HEK293 (cell line): ENCODE measurements at regions not wholly inside any gene's neighbourhood (a gene's known extent, or its start where the extent isn't known, plus 50 kb on each side); places are given as distances from the start of the nearest gene placed in this dataset.

ENCODE experiments used
- CTCF ChIA-PET: fragments of 350-600 bp; formaldehyde crosslinking; extraction: SDS; loops from one replicate; lab custom pipeline; 2021; ENCODE audit warnings: antibody characterized with exemption; lab: Yijun Ruan, JAX
- POLR2A ChIA-PET: fragments of 300-600 bp; formaldehyde crosslinking; extraction: SDS; loops from one replicate; lab custom pipeline; 2020; ENCODE audit warnings: antibody characterized with exemption, inconsistent platforms; lab: Yijun Ruan, JAX
- H3K27ac ChIP-seq: fragments of 200-500 bp; sonication (Bioruptor generic); 2 replicates; pipeline ENCODE4 v1.5.1; 2014; ENCODE audit warnings: low read depth, low read length, control low read depth, inconsistent platforms; ENCODE audit errors: extremely low read depth
- H3K36me3 ChIP-seq, 2 experiments: fragments of 200-500 bp in 1 of 2; sonication (Bioruptor generic) in 1 of 2; 1 replicate in 1 of 2; 2 replicates in 1 of 2; pipeline ENCODE4 v1.5.1; 2014 to 2017; ENCODE audit warnings: inconsistent platforms in 2 of 2, low read length in 2 of 2; ENCODE audit not compliant: control insufficient read depth in 2 of 2, insufficient read depth in 1 of 2
- H3K4me1 ChIP-seq: fragments of 200-500 bp; sonication (Bioruptor generic); 2 replicates; pipeline ENCODE4 v1.5.1; 2014; ENCODE audit warnings: mild to moderate bottlenecking, low read length, inconsistent platforms; ENCODE audit not compliant: control insufficient read depth, insufficient read depth
- H3K4me3 ChIP-seq: 2 replicates; pipeline ENCODE4 v1.5.1; 2011; ENCODE audit warnings: low read depth, mild to moderate bottlenecking, control low read depth, low read length, moderate library complexity
- H3K9me3 ChIP-seq: fragments of 200-500 bp; sonication (Bioruptor generic); 2 replicates; pipeline ENCODE4 v1.5.1; 2014; ENCODE audit warnings: low read depth, low read length, inconsistent platforms; ENCODE audit not compliant: control insufficient read depth, insufficient read depth
- MZF1 ChIP-seq: fragments of 450-650 bp; formaldehyde crosslinking; IDR thresholded peaks from 2 replicates; pipeline ENCODE4 v1.5.1; 2017; ENCODE audit warnings: missing biosample characterization, missing genetic modification characterization, borderline replicate concordance
- ZBTB20 ChIP-seq: fragments of 450-650 bp; formaldehyde crosslinking; IDR thresholded peaks from 2 replicates; pipeline ENCODE4 v1.5.1; 2016; ENCODE audit warnings: missing biosample characterization, missing genetic modification characterization
- ZBTB8A ChIP-seq: fragments of 450-650 bp; formaldehyde crosslinking; IDR thresholded peaks from 2 replicates; pipeline ENCODE4 v1.5.1; 2016; ENCODE audit warnings: missing biosample characterization, missing genetic modification characterization
- ZFP69B ChIP-seq: fragments of 450-650 bp; formaldehyde crosslinking; IDR thresholded peaks from 2 replicates; pipeline ENCODE4 v1.5.1; 2016; ENCODE audit warnings: missing biosample characterization, missing genetic modification characterization
- ZNF114 ChIP-seq: fragments of 450-650 bp; formaldehyde crosslinking; IDR thresholded peaks from 2 replicates; pipeline ENCODE4 v1.5.0; 2017; ENCODE audit warnings: missing biosample characterization, missing genetic modification characterization
- ZNF133 ChIP-seq: fragments of 450-650 bp; formaldehyde crosslinking; IDR thresholded peaks from 2 replicates; pipeline ENCODE4 v1.5.1; 2016; ENCODE audit warnings: missing biosample characterization, missing genetic modification characterization
- ZNF146 ChIP-seq: fragments of 450-650 bp; formaldehyde crosslinking; IDR thresholded peaks from 2 replicates; pipeline ENCODE4 v1.5.1; 2016; ENCODE audit warnings: missing biosample characterization, missing genetic modification characterization
- ZNF214 ChIP-seq: fragments of 450-650 bp; formaldehyde crosslinking; IDR thresholded peaks from 2 replicates; pipeline ENCODE4 v1.5.1; 2017; ENCODE audit warnings: missing biosample characterization, mild to moderate bottlenecking, missing genetic modification characterization, borderline replicate concordance
- ZNF292 ChIP-seq: fragments of 450-650 bp; formaldehyde crosslinking; IDR thresholded peaks from 2 replicates; pipeline ENCODE4 v1.5.1; 2016; ENCODE audit warnings: low read depth, missing biosample characterization, missing genetic modification characterization, borderline replicate concordance
- ZNF302 ChIP-seq: fragments of 450-650 bp; formaldehyde crosslinking; IDR thresholded peaks from 2 replicates; pipeline ENCODE4 v1.5.1; 2016; ENCODE audit warnings: missing biosample characterization, missing genetic modification characterization, low read depth
- ZNF335 ChIP-seq: fragments of 450-650 bp; formaldehyde crosslinking; conservative IDR thresholded peaks from 2 replicates; pipeline ENCODE4 v1.5.1; 2016; ENCODE audit warnings: missing biosample characterization, missing genetic modification characterization
- ZNF350 ChIP-seq: fragments of 450-650 bp; formaldehyde crosslinking; IDR thresholded peaks from 2 replicates; pipeline ENCODE4 v1.5.0; 2017; ENCODE audit warnings: missing biosample characterization, mild to moderate bottlenecking, missing genetic modification characterization
- ZNF416 ChIP-seq: fragments of 450-650 bp; formaldehyde crosslinking; IDR thresholded peaks from 2 replicates; pipeline ENCODE4 v1.5.1; 2016; ENCODE audit warnings: missing biosample characterization, missing genetic modification characterization
- ZNF48 ChIP-seq: fragments of 450-650 bp; formaldehyde crosslinking; IDR thresholded peaks from 2 replicates; pipeline ENCODE4 v1.5.1; 2016; ENCODE audit warnings: missing biosample characterization, missing genetic modification characterization
- ZNF521 ChIP-seq: fragments of 450-650 bp; formaldehyde crosslinking; IDR thresholded peaks from 2 replicates; pipeline ENCODE4 v1.5.1; 2017; ENCODE audit warnings: missing biosample characterization, mild to moderate bottlenecking, missing genetic modification characterization
- ZNF555 ChIP-seq: fragments of 450-650 bp; formaldehyde crosslinking; conservative IDR thresholded peaks from 2 replicates; pipeline ENCODE4 v1.5.1; 2017; ENCODE audit warnings: missing biosample characterization, mild to moderate bottlenecking, missing genetic modification characterization, inconsistent platforms
- ZNF629 ChIP-seq: fragments of 450-650 bp; formaldehyde crosslinking; IDR thresholded peaks from 2 replicates; pipeline ENCODE4 v1.5.1; 2017; ENCODE audit warnings: missing biosample characterization, missing genetic modification characterization
- ZNF677 ChIP-seq: fragments of 450-650 bp; IDR thresholded peaks from 2 replicates; pipeline ENCODE4 v1.5.0; 2018; ENCODE audit warnings: missing biosample characterization, mild to moderate bottlenecking, missing genetic modification characterization, moderate library complexity
- ZNF701 ChIP-seq: fragments of 450-650 bp; formaldehyde crosslinking; IDR thresholded peaks from 2 replicates; pipeline ENCODE4 v1.5.1; 2016; ENCODE audit warnings: missing biosample characterization, missing genetic modification characterization
- ZNF785 ChIP-seq: fragments of 450-650 bp; formaldehyde crosslinking; IDR thresholded peaks from 2 replicates; pipeline ENCODE4 v1.5.1; 2016; ENCODE audit warnings: missing biosample characterization, missing genetic modification characterization
- ZNF843 ChIP-seq: fragments of 450-650 bp; formaldehyde crosslinking; IDR thresholded peaks from 2 replicates; pipeline ENCODE4 v1.5.1; 2016; ENCODE audit warnings: missing biosample characterization, missing genetic modification characterization
- TF ChIP-seq, protein P1 (sequence below): fragments of 450-650 bp; IDR thresholded peaks from 2 replicates; pipeline ENCODE4 v1.5.1; 2018; ENCODE audit warnings: missing biosample characterization, missing genetic modification characterization
- TF ChIP-seq, protein P2 (sequence below): fragments of 450-650 bp; formaldehyde crosslinking; IDR thresholded peaks from 2 replicates; pipeline ENCODE4 v1.5.1; 2017; ENCODE audit warnings: missing biosample characterization, missing genetic modification characterization
- TF ChIP-seq, protein P3 (sequence below): fragments of 450-650 bp; formaldehyde crosslinking; IDR thresholded peaks from 2 replicates; pipeline ENCODE4 v1.5.1; 2016; ENCODE audit warnings: missing biosample characterization, missing genetic modification characterization, borderline replicate concordance
- TF ChIP-seq, protein P4 (sequence below): fragments of 450-650 bp; formaldehyde crosslinking; IDR thresholded peaks from 2 replicates; pipeline ENCODE4 v1.5.1; 2016; ENCODE audit warnings: missing biosample characterization, missing genetic modification characterization

DNA sequence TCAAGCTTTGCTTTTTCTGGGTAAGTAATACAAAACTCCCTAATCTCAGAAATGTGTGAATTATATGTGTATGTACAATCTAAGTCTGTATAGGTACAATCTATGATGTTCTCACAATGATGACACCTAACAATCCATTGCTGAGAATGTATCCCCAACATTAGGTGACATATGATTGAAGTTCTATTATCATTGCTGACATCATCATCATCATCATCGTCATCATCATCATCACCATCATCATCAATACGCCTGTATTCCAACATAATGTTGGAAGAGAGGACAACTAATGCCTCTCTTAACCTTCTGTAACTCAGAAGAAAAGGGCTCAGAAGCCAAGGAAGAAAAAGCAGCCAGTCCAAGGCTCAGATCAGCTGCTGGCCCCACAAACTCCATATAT is 84.2 kb upstream of the FBXO11 start:
- no peaks in the 10 kb centered on the region for H3K36me3 ChIP-seq
- no peak overlapping the region for H3K27ac ChIP-seq
- TF ChIP-seq ZNF133 (tag by site-specific recombination) (no peak), ZNF48 (tag by site-specific recombination) (no peak)
- TF ChIP-seq, protein P1, sequence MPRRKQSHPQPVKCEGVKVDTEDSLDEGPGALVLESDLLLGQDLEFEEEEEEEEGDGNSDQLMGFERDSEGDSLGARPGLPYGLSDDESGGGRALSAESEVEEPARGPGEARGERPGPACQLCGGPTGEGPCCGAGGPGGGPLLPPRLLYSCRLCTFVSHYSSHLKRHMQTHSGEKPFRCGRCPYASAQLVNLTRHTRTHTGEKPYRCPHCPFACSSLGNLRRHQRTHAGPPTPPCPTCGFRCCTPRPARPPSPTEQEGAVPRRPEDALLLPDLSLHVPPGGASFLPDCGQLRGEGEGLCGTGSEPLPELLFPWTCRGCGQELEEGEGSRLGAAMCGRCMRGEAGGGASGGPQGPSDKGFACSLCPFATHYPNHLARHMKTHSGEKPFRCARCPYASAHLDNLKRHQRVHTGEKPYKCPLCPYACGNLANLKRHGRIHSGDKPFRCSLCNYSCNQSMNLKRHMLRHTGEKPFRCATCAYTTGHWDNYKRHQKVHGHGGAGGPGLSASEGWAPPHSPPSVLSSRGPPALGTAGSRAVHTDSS (tag by site-specific recombination): peak; percentile 88
- H3K4me1 ChIP-seq: no peaks in the 10 kb centered on the region
- POLR2A ChIA-PET: no interaction called here
- CTCF ChIA-PET: no interaction called here
- H3K4me3 ChIP-seq: no peak overlapping the region
- H3K9me3 ChIP-seq: no peaks in the 10 kb centered on the region

DNA sequence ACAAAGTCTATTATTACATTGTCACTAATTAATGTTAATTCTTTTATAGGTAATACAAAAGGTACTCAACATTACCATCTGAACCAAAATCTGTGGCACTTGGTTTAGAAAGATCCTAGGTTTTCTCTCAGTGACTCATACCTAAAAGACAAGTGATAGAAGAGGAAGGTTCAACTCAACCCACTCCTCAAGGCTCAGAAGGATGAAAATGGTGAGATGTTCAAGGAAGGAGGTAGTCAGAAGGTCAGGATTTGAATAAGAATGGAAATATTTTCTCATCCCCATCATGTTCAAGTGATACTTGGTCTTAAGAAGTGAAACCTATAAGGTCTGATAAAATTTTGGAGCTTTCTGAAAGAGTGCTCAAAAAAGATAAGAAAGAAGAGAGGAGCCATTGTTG is 86.4 kb upstream of the FBXO11 start:
- H3K4me1 ChIP-seq: no peaks in the 10 kb centered on the region
- H3K4me3 ChIP-seq: no peak overlapping the region
- ChIA-PET POLR2A (no interaction called here), CTCF (no interaction called here)
- H3K27ac ChIP-seq: no peak overlapping the region
- H3K36me3 ChIP-seq: no peaks in the 10 kb centered on the region
- TF ChIP-seq ZNF843 (tag by site-specific recombination): no peak
- TF ChIP-seq ZNF629 (tag by site-specific recombination): no peak
- TF ChIP-seq, protein P2, sequence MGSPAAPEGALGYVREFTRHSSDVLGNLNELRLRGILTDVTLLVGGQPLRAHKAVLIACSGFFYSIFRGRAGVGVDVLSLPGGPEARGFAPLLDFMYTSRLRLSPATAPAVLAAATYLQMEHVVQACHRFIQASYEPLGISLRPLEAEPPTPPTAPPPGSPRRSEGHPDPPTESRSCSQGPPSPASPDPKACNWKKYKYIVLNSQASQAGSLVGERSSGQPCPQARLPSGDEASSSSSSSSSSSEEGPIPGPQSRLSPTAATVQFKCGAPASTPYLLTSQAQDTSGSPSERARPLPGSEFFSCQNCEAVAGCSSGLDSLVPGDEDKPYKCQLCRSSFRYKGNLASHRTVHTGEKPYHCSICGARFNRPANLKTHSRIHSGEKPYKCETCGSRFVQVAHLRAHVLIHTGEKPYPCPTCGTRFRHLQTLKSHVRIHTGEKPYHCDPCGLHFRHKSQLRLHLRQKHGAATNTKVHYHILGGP (tag by site-specific recombination): no peak
- no peak for TF ChIP-seq ZNF335 (tag by site-specific recombination)
- TF ChIP-seq ZNF146: no peak
- TF ChIP-seq, protein P3, sequence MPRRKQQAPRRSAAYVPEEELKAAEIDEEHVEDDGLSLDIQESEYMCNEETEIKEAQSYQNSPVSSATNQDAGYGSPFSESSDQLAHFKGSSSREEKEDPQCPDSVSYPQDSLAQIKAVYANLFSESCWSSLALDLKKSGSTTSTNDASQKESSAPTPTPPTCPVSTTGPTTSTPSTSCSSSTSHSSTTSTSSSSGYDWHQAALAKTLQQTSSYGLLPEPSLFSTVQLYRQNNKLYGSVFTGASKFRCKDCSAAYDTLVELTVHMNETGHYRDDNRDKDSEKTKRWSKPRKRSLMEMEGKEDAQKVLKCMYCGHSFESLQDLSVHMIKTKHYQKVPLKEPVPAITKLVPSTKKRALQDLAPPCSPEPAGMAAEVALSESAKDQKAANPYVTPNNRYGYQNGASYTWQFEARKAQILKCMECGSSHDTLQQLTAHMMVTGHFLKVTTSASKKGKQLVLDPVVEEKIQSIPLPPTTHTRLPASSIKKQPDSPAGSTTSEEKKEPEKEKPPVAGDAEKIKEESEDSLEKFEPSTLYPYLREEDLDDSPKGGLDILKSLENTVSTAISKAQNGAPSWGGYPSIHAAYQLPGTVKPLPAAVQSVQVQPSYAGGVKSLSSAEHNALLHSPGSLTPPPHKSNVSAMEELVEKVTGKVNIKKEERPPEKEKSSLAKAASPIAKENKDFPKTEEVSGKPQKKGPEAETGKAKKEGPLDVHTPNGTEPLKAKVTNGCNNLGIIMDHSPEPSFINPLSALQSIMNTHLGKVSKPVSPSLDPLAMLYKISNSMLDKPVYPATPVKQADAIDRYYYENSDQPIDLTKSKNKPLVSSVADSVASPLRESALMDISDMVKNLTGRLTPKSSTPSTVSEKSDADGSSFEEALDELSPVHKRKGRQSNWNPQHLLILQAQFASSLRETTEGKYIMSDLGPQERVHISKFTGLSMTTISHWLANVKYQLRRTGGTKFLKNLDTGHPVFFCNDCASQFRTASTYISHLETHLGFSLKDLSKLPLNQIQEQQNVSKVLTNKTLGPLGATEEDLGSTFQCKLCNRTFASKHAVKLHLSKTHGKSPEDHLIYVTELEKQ: no peak
- H3K9me3 ChIP-seq: no peaks in the 10 kb centered on the region

DNA sequence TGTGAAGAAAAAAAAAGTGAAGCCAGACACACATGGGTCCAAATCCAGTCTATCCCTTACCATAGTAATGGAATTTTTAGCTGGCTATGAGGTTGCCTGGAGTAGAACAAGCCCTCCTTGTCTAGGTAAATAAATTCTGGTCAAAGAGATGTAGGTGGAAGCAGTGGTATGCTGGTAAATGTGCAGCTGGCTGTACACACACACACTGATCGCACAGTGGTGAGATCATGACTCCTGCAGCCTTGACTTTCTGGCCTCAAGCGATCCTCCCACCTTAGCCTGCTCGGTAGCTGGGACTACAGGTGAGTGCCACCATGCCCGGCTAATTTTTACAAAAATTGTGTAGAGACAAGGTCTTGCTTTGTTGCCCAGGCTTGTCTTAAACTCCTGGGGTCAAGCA is 90.5 kb upstream of the FBXO11 start:
- POLR2A ChIA-PET: no interaction called here
- CTCF ChIA-PET: interaction anchor here (0.6 kb wide), 1 partner anchor 448 kb away, joined by 4 read pairs; no protein-coding TSS in a partner anchor
- no peaks in the 10 kb centered on the region for H3K36me3 ChIP-seq
- TF ChIP-seq ZBTB20 (tag by site-specific recombination) (no peak), ZNF677 (tag by site-specific recombination) (no peak), ZFP69B (tag by site-specific recombination) (no peak), ZNF701 (tag by site-specific recombination) (no peak), ZNF302 (tag by site-specific recombination) (no peak), ZNF350 (no peak), ZNF521 (tag by site-specific recombination) (no peak), ZNF114 (tag by site-specific recombination) (no peak), ZBTB8A (tag by site-specific recombination) (no peak), ZNF214 (tag by site-specific recombination) (no peak), ZNF292 (tag by site-specific recombination) (no peak), ZNF785 (tag by site-specific recombination) (no peak), ZNF555 (tag by site-specific recombination) (no peak), MZF1 (tag by site-specific recombination) (no peak), ZNF416 (tag by site-specific recombination) (no peak)
- TF ChIP-seq, protein P4, sequence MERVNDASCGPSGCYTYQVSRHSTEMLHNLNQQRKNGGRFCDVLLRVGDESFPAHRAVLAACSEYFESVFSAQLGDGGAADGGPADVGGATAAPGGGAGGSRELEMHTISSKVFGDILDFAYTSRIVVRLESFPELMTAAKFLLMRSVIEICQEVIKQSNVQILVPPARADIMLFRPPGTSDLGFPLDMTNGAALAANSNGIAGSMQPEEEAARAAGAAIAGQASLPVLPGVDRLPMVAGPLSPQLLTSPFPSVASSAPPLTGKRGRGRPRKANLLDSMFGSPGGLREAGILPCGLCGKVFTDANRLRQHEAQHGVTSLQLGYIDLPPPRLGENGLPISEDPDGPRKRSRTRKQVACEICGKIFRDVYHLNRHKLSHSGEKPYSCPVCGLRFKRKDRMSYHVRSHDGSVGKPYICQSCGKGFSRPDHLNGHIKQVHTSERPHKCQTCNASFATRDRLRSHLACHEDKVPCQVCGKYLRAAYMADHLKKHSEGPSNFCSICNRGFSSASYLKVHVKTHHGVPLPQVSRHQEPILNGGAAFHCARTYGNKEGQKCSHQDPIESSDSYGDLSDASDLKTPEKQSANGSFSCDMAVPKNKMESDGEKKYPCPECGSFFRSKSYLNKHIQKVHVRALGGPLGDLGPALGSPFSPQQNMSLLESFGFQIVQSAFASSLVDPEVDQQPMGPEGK: no peak

More for the DNA sequence above, 90.5 kb upstream of the FBXO11 start:
- no peaks in the 10 kb centered on the region for H3K4me1 ChIP-seq
- H3K9me3 ChIP-seq: no peaks in the 10 kb centered on the region
- H3K27ac ChIP-seq: no peak overlapping the region
- no peak overlapping the region for H3K4me3 ChIP-seq
